ENCODE measurements at regions not wholly inside any gene's neighbourhood (a gene's known extent, or its start where the extent isn't known, plus 50 kb on each side); places are given as distances from the start of the nearest gene placed in this dataset.

- no peak overlapping the region for H3K27ac Mint-ChIP-seq (ENCODE audit: unreplicated experiment)
- H3K36me3 Mint-ChIP-seq (ENCODE audit: low read depth) = no peaks in the 10 kb centered on the region
- H3K9me3 Mint-ChIP-seq (ENCODE audit: low read depth) = no peaks in the 10 kb centered on the region
- no peak for DNase-seq (ENCODE audit: low spot score)
- H3K27me3 Mint-ChIP-seq (ENCODE audit: low read depth) = no peaks in the 10 kb centered on the region
- H3K4me3 Mint-ChIP-seq (ENCODE audit: unreplicated experiment) = no peak overlapping the region
- TF ChIP-seq CTCF (IDR thresholded peaks at IDR 0.05) = no peak
- no peaks in the 10 kb centered on the region for H3K4me1 Mint-ChIP-seq (ENCODE audit: low read depth)
Observed at GRCh38 chr10:83632701-83633100, 506.6 kb upstream of the GHITM start.

GRCh38 chr10:83633547-83633946, 505.8 kb upstream of the GHITM start:
- Mint-ChIP-seq H3K9me3 (ENCODE audit: low read depth) (no peaks in the 10 kb centered on the region), H3K36me3 (ENCODE audit: low read depth) (no peaks in the 10 kb centered on the region), H3K27me3 (ENCODE audit: low read depth) (no peaks in the 10 kb centered on the region), H3K4me1 (ENCODE audit: low read depth) (no peaks in the 10 kb centered on the region), H3K4me3 (ENCODE audit: unreplicated experiment) (no peak overlapping the region), H3K27ac (ENCODE audit: unreplicated experiment) (no peak overlapping the region)
- no peak for TF ChIP-seq CTCF (IDR thresholded peaks at IDR 0.05)
- DNase-seq (ENCODE audit: low spot score) = no peak

GRCh38 chr10:83636826-83637225, 502.5 kb upstream of the GHITM start:
- H3K36me3 Mint-ChIP-seq (ENCODE audit: low read depth) = no peaks in the 10 kb centered on the region
- H3K27ac Mint-ChIP-seq (ENCODE audit: unreplicated experiment) = no peak overlapping the region
- TF ChIP-seq CTCF (IDR thresholded peaks at IDR 0.05) = no peak
- no peaks in the 10 kb centered on the region for H3K27me3 Mint-ChIP-seq (ENCODE audit: low read depth)
- H3K4me3 Mint-ChIP-seq (ENCODE audit: unreplicated experiment) = no peak overlapping the region
- no peak for DNase-seq (ENCODE audit: low spot score)
- H3K4me1 Mint-ChIP-seq (ENCODE audit: low read depth) = peaks cover 8% of the 10 kb centered on the region
- H3K9me3 Mint-ChIP-seq (ENCODE audit: low read depth) = no peaks in the 10 kb centered on the region

GRCh38 chr10:83647526-83647925, 491.8 kb upstream of the GHITM start:
- H3K4me3 Mint-ChIP-seq (ENCODE audit: unreplicated experiment) = no peak overlapping the region
- no peaks in the 10 kb centered on the region for H3K9me3 Mint-ChIP-seq (ENCODE audit: low read depth)
- peaks cover 1% of the 10 kb centered on the region for H3K36me3 Mint-ChIP-seq (ENCODE audit: low read depth)
- no peaks in the 10 kb centered on the region for H3K4me1 Mint-ChIP-seq (ENCODE audit: low read depth)
- H3K27ac Mint-ChIP-seq (ENCODE audit: unreplicated experiment) = no peak overlapping the region
- no peak for TF ChIP-seq CTCF (IDR thresholded peaks at IDR 0.05)
- DNase-seq (ENCODE audit: low spot score) = no peak
- no peaks in the 10 kb centered on the region for H3K27me3 Mint-ChIP-seq (ENCODE audit: low read depth)

GRCh38 chr10:83648201-83648600, 491.1 kb upstream of the GHITM start:
- Mint-ChIP-seq H3K27ac (ENCODE audit: unreplicated experiment) (no peak overlapping the region), H3K4me3 (ENCODE audit: unreplicated experiment) (no peak overlapping the region), H3K36me3 (ENCODE audit: low read depth) (peaks cover 1% of the 10 kb centered on the region), H3K4me1 (ENCODE audit: low read depth) (no peaks in the 10 kb centered on the region), H3K9me3 (ENCODE audit: low read depth) (no peaks in the 10 kb centered on the region), H3K27me3 (ENCODE audit: low read depth) (no peaks in the 10 kb centered on the region)
- no peak for DNase-seq (ENCODE audit: low spot score)
- TF ChIP-seq CTCF (IDR thresholded peaks at IDR 0.05) = no peak
